ENCODE measurements at regions not wholly inside any gene's neighbourhood (a gene's known extent, or its start where the extent isn't known, plus 50 kb on each side); places are given as distances from the start of the nearest gene placed in this dataset.

GRCh38 chr5:173709761-173710160 is 93.3 kb upstream of the BOD1 start:
- TF ChIP-seq ETV6 (CRISPR knock-in tag; IDR thresholded peaks at IDR 0.05) (no peak), ESRRA (CRISPR knock-in tag; IDR thresholded peaks at IDR 0.05; ENCODE audit: borderline replicate concordance) (no peak), CTCF (IDR thresholded peaks at IDR 0.05) (no peak), AFF4 (CRISPR knock-in tag; IDR thresholded peaks at IDR 0.05; ENCODE audit: borderline replicate concordance) (no peak), CREB1 (CRISPR knock-in tag; IDR thresholded peaks at IDR 0.05) (no peak), ZNF138 (CRISPR knock-in tag; conservative IDR thresholded peaks at IDR 0.05) (no peak), USF2 (CRISPR knock-in tag; IDR thresholded peaks at IDR 0.05) (no peak), STAT6 (CRISPR knock-in tag; conservative IDR thresholded peaks at IDR 0.05; ENCODE audit: low read depth) (no peak), ZNF671 (CRISPR knock-in tag; IDR thresholded peaks at IDR 0.05) (no peak), ATF2 (CRISPR knock-in tag; IDR thresholded peaks at IDR 0.05; ENCODE audit: borderline replicate concordance, low read depth) (no peak)

Measured in WTC11 (cell line).